ENCODE measurements at regions not wholly inside any gene's neighbourhood (a gene's known extent, or its start where the extent isn't known, plus 50 kb on each side); places are given as distances from the start of the nearest gene placed in this dataset.
A peak's percentile ranks its signal among the peaks of the same experiment; 100 is the strongest.

DNA sequence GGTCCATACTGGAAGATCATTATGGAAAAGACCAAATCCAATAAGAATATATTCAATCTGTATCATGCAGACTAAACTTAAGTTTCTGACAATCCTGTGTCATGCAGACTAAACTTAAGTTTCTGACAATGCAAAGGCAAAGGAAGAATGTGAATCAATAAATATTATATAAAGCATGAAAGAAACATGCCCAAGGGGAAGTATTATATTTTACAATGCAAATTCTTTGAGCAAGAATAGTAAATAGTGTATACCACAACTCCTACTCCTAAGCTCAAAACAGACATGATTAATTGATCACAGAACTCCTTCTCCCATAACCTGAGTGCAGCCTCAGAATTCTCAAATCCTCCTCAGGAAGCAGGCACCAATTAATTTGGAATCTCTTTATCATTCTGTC is 71.3 kb upstream of the BDNF start:
- no peak for DNase-seq (ENCODE audit: low read depth)
- Histone ChIP-seq H3K36me3 (ENCODE audit: control insufficient read depth, insufficient read depth, low read length) (no peaks in the 10 kb centered on the region), H3K4me3 (ENCODE audit: low read depth, low read length) (no peak overlapping the region), H3K27me3 (ENCODE audit: control insufficient read depth, insufficient read depth, low read length) (no peaks in the 10 kb centered on the region; the same call in 1 of the 2 replicates)
- ChIA-PET CTCF (interaction anchor here (1.1 kb wide), 1 partner anchor 11 kb away, joined by 3 read pairs; no protein-coding TSS in a partner anchor), POLR2A (no interaction called here)
- TF ChIP-seq, protein P1, sequence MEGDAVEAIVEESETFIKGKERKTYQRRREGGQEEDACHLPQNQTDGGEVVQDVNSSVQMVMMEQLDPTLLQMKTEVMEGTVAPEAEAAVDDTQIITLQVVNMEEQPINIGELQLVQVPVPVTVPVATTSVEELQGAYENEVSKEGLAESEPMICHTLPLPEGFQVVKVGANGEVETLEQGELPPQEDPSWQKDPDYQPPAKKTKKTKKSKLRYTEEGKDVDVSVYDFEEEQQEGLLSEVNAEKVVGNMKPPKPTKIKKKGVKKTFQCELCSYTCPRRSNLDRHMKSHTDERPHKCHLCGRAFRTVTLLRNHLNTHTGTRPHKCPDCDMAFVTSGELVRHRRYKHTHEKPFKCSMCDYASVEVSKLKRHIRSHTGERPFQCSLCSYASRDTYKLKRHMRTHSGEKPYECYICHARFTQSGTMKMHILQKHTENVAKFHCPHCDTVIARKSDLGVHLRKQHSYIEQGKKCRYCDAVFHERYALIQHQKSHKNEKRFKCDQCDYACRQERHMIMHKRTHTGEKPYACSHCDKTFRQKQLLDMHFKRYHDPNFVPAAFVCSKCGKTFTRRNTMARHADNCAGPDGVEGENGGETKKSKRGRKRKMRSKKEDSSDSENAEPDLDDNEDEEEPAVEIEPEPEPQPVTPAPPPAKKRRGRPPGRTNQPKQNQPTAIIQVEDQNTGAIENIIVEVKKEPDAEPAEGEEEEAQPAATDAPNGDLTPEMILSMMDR (IDR thresholded peaks at IDR 0.05; ENCODE audit: insufficient read depth, low read depth, low read length), result no peak

DNA sequence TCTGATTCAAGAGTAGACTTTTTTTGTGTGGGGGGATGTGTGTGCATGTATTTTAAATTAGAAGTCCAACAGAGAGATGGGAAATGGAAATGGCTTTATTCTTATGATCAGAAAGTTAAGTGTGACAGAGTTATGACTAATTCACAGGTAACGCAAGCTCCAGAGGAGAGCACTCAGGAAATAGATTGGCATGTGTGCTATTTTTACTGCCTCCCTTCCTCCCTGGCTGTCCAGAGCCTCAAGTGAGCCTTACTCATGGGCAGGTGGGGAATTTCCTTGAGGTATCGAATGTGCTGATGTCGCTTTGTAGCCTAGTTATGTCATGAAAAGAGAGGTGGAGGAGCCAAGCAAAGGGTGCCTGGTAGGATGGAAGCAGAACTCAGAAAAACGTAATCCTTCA is 70.3 kb upstream of the BDNF start:
- no peak overlapping the region for H3K4me3 ChIP-seq (ENCODE audit: low read depth, low read length)
- ChIA-PET CTCF (no interaction called here), POLR2A (no interaction called here)
- TF ChIP-seq, protein P1 (IDR thresholded peaks at IDR 0.05; ENCODE audit: insufficient read depth, low read depth, low read length), result no peak
- no peaks in the 10 kb centered on the region; the same call in 1 of the 2 replicates for H3K27me3 ChIP-seq (ENCODE audit: control insufficient read depth, insufficient read depth, low read length)
- DNase-seq (ENCODE audit: low read depth), result no peak
- H3K36me3 ChIP-seq (ENCODE audit: control insufficient read depth, insufficient read depth, low read length), result no peaks in the 10 kb centered on the region

DNA sequence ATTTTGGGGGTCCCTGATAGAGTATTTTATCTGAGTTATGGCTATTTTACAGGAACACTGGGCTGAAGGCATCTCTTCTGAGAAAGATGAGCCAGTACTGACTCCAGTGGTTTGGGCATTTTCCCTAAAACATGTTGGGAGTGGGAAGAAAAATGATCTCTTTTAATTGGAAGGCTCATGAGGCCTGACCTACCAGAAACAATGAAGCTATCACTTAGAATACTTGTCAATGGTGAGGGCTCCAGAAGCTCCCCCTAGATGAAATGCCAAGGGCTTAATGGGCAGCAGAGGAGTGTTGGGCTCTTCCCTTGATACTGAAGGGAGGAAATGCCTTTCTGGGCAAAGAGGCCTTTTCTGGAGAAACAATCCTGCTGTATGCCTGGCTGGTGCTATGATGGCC is 63.5 kb upstream of the BDNF start:
- TF ChIP-seq, protein P1 (IDR thresholded peaks at IDR 0.05; ENCODE audit: insufficient read depth, low read depth, low read length), result no peak
- DNase-seq (ENCODE audit: low read depth), result no peak
- no peak overlapping the region for H3K4me3 ChIP-seq (ENCODE audit: low read depth, low read length)
- H3K36me3 ChIP-seq (ENCODE audit: control insufficient read depth, insufficient read depth, low read length), result no peaks in the 10 kb centered on the region
- H3K27me3 ChIP-seq (ENCODE audit: control insufficient read depth, insufficient read depth, low read length), result no peaks in the 10 kb centered on the region; the same call in 1 of the 2 replicates
- ChIA-PET POLR2A (no interaction called here), CTCF (no interaction called here)

DNA sequence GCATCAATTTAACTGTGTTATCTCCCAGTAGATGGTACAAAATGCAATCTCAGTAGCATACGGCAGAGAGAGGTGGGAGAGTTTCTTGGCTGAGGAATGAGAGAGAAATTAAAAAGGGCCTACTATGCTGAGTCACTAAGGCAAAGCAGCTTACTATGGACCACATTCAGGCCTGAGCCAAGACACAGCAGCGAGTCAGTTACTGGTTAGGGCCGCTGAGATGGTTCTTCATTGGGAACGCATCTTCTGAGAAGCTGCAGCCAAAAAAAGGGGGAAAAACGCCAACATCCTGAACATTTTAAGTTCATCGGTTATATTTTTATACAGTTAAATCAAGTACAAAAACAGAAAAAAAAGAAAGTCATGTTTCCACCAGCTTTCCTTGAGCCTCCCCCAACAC is 61.1 kb upstream of the BDNF start:
- DNase-seq (ENCODE audit: low read depth), result no peak
- CTCF ChIA-PET, result interaction anchor here (0.8 kb wide), 1 partner anchor 11 kb away, joined by 3 read pairs; no protein-coding TSS in a partner anchor
- no peak overlapping the region for H3K4me3 ChIP-seq (ENCODE audit: low read depth, low read length)
- TF ChIP-seq, protein P1 (IDR thresholded peaks at IDR 0.05; ENCODE audit: insufficient read depth, low read depth, low read length), result no peak
- POLR2A ChIA-PET, result no interaction called here
- H3K27me3 ChIP-seq (ENCODE audit: control insufficient read depth, insufficient read depth, low read length), result no peaks in the 10 kb centered on the region; the same call in 1 of the 2 replicates
- H3K36me3 ChIP-seq (ENCODE audit: control insufficient read depth, insufficient read depth, low read length), result no peaks in the 10 kb centered on the region

DNA sequence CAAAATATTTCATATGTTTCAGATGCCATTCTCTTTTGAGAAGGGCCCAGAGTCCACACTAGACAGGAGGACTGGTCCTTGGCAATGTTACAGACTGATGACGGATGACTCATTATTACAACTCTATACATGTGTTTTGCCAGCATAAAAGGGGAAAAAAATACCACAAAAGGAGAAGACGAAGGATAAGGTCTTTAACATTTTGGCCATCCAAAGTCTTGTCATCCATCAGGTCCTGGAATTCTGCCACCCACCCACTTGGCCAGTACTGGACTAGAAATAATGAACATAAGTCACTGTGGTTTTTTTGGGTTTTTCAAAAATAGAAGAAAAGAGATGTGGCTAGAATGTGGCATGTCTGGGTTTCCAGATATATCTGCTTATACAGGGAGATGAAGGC is 57.7 kb upstream of the BDNF start:
- H3K4me3 ChIP-seq (ENCODE audit: low read depth, low read length), result no peak overlapping the region
- ChIA-PET CTCF (interaction anchor here (1.0 kb wide), 1 partner anchor 13 kb away, joined by 3 read pairs; no protein-coding TSS in a partner anchor), POLR2A (no interaction called here)
- peak; percentile 24 for DNase-seq (ENCODE audit: low read depth)
- H3K27me3 ChIP-seq (ENCODE audit: control insufficient read depth, insufficient read depth, low read length), result no peaks in the 10 kb centered on the region
- H3K36me3 ChIP-seq (ENCODE audit: control insufficient read depth, insufficient read depth, low read length), result no peaks in the 10 kb centered on the region
- TF ChIP-seq, protein P1 (IDR thresholded peaks at IDR 0.05; ENCODE audit: insufficient read depth, low read depth, low read length), result no peak

All from BJ (cell line).